ENCODE measurements at regions not wholly inside any gene's neighbourhood (a gene's known extent, or its start where the extent isn't known, plus 50 kb on each side); places are given as distances from the start of the nearest gene placed in this dataset.

DNA sequence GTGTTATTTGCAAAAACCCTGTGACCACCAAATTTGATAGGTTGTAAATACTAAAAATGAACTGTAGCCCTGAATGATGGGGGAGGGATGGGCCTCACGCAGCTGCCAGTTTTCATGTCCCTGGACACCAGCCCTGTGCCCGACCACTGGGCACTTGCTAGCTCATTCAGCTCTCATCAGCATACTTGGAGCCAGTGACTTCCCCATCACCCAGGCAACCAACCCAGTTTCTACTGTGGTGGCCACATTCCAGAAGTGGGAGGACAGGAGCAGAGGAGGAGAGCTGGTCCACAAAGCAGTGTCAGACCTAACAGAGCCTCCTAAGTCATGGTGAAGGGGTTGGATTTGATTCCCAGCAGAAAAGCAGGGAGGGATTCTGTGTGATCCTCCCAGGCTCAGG is 128.2 kb downstream of the CPEB2 start:
- DNase-seq: no peak

- no peak for DNase-seq
These were observed 129.3 kb downstream of the CPEB2 start for GRCh38 chr4:15131551-15131950.

DNA sequence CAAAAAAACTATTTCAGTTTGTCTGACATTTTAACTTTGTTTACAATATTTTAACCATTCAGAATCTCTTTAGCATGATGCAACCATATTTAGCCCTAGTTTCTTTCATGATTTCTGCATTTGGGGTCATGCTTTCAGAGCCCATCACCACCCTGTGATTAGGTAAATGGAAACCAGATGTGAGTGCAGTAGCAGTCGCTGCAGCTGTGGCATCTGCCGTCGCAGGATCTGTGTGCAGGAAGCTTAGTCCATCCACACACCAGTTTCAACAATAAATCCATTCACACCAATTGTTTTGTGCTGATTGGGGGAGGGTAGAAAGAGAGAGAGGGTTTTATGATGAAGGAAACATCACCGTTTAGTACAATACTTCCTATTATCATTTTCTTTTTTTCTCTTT is 130.5 kb downstream of the CPEB2 start:
- no peak for DNase-seq

GRCh38 chr4:15139599-15139998 is 137.3 kb downstream of the CPEB2 start:
- no peak for DNase-seq

GRCh38 chr4:15142201-15142600 is 139.9 kb downstream of the CPEB2 start:
- DNase-seq: no peak

DNA sequence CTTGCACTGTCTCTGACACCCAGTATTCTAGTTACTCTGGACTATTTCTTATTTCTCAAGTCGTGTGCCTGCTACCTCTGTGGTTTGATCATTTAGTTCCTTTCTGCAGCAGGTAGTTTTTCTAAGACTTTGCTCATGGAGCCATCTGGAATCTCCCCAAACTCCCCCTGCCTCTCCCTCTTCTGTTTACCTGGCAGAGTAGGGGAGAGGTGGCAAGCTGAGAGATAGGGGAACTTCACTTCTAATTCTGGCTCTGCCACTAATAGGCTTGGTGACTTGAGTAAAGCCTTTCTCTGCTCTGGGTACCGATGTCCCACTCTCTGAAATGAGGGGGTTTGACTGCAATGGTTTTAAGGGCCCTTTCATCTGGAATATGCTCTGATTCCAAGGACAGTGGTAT is 141.3 kb downstream of the CPEB2 start:
- no peak for DNase-seq

- DNase-seq: peak; percentile 10
These were observed 142.1 kb downstream of the CPEB2 start for GRCh38 chr4:15144249-15144966.

- DNase-seq: no peak
These were observed 142.7 kb downstream of the CPEB2 start for GRCh38 chr4:15144967-15145295.

DNA sequence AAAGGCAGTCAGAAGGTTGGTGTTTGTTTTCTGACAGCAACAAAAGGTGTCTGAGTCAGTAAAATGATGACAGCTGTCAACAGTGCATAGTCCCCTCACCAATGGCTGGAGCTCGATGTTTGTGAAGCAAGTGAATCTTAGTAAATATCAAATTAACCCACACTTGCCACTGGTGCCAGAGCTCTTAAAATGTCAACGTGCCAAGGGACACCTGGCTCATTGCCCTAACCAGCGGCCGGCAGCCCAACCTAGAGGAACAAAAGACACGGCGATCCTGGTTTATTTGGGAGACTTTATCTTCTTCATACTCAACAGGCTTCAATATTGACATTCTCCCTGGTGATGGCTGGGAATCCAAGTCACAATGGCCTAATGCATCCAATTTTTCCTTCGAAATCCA is 143.4 kb downstream of the CPEB2 start:
- DNase-seq: no peak

GRCh38 chr4:15147714-15148113 is 145.4 kb downstream of the CPEB2 start:
- no peak for DNase-seq

DNA sequence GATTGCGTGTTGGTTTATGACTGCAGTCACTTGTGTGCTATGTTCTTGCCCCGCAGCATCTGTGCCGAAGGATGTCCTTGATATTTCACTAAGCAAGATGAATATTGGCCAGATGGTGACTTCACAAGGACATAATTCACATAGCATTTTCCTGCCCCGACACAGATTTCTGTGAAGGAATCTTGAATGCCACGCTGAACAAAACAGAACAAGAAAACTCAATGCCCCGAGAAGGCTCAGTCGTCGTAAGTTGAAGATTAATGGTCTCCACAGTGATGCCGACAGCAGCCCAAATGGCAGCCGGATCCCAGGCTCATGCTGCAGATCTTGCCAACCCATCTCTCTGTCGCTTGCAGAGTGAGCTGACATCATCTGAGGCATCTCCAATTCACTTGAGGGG is 145.9 kb downstream of the CPEB2 start:
- no peak for DNase-seq

GRCh38 chr4:15148691-15149090 is 146.4 kb downstream of the CPEB2 start:
- DNase-seq: no peak

- no peak for DNase-seq
These were observed 147.1 kb downstream of the CPEB2 start for GRCh38 chr4:15149234-15149838.

GRCh38 chr4:15149839-15150592 is 147.7 kb downstream of the CPEB2 start:
- DNase-seq: no peak

DNA sequence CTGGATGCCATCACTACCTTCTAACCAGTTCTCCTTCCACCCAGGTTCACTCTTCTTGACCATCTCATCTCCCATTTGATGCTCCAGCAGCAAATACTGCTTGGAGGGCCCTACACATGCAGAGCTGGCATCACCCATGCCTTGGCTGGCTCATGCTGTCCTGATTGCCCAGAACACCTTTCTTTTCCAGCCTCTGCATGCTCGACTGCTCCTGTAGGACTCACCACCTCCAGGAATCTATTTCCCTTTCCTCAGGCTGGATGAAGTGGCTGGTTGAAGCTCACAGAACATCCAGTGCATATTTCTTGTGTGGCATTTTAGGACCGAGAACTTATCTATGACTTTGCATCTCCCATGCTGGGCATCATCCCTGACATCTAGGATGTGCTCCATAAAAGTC is 148.3 kb downstream of the CPEB2 start:
- no peak for DNase-seq

- DNase-seq: no peak
These were observed 148.8 kb downstream of the CPEB2 start for GRCh38 chr4:15151033-15151432.

DNA sequence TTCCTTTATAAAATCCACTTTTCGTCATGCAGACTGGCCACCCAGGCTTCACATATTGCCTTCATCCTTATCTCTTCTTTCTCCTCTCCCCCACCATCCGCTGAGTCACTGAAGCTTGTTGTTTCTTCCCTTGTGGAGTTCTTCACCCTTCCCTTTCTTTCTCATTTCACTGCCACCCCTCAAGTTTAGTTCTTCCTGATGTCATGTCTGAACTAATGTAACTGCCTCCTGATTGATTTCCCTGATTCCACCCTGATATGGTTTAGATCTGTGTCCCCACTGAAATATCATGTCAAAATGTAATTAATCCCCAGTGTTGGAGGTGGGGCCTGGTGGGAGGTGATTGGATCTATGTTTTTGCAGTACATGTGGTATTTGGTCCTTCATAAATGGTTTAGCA is 151.4 kb downstream of the CPEB2 start:
- no peak for DNase-seq

DNA sequence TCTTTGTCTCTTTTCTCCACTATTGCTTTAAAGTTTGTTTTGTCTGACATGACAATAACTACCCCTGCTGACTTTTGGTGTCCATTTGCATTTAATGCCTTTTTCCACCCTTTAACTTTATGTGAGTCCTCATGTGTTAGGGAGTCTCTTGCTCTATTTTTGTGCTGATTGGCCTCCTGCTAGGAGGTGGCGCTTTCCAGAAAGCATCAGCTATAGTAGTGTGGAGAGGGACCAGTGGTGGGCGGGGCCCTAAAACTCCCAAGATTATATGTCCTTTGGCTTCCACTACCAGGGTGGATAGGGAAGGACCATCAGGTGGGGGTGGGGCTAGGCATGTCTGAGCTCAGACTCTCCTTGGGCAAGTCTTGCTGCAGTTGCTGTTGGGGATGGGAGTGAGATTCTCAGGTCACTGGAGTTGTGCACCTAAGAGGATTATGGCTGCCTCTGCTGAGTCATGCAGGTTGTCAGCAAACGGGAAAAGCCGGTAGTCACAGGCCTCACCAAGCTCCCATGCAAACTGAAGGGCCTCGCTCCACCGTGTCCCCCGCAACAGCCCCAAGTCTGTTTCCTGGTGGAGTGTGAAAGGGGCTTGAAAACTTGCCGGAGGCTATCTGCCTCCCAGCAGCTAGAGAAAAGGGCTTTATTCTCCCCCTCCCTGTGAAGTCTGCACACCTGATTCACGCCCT is 156.3 kb downstream of the CPEB2 start:
- DNase-seq: no peak

GRCh38 chr4:15159477-15160019 is 157.3 kb downstream of the CPEB2 start:
- DNase-seq: no peak

GRCh38 chr4:15161439-15161838 is 159.2 kb downstream of the CPEB2 start:
- DNase-seq: no peak

DNA sequence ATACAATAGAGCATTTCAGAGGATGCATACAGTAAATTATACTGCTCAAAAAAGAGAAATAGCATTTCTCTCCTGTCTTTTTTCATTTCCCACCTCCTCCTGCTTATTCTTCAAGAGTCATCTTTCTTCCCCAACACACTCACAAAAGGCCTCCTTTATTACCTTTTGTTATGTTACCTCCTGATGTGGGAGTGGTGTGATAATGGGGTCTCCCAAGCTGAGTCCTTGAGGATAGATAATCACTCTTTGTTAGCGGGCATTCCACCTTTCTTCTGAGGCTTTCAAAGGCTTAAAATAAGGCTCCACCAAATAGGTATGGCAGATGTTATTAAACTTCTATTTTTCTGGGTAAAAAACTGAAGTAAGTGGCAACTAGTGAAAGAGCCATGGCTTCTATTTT is 159.8 kb downstream of the CPEB2 start:
- no peak for DNase-seq

- DNase-seq: no peak
These were observed 160.4 kb downstream of the CPEB2 start for GRCh38 chr4:15162465-15163283.

DNA sequence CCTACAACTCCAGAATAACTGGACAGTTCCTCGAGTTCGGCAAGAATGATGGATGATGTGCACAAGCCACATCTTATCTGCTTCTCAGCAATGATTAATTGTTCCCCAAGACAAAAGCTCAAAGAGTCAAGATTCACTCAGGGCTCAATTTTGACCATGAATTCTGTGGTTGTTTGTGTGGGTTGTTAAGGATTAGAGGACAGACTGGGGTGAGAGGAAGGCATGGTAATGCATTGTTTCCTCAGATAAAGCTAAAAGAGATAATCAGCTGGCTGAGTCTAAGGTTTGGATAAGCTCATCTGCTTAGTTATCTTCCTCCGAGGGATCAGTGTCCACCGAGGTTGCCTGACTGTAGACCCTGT is 161.0 kb downstream of the CPEB2 start:
- DNase-seq: no peak

Data from NCI-H2171 treated with DMSO at 0.1 percent for 48 hours (cell line).